ENCODE measurements at regions not wholly inside any gene's neighbourhood (a gene's known extent, or its start where the extent isn't known, plus 50 kb on each side); places are given as distances from the start of the nearest gene placed in this dataset.

GRCh38 chr2:187013058-187013457 is 164.1 kb upstream of the ZSWIM2 start:
- Histone ChIP-seq H3K4me3 (no peak overlapping the region), H3K27me3 (no peaks in the 10 kb centered on the region), H3K9me3 (no peaks in the 10 kb centered on the region), H3K36me3 (no peaks in the 10 kb centered on the region), H3K27ac (no peak overlapping the region), H3K4me1 (no peaks in the 10 kb centered on the region)
- DNase-seq = no peak
- intact Hi-C loops (cut with DNase I) = no loop called here
- 66 to 72% methylated on average over 4 of the region's 4 CpGs for WGBS, 2 donors
- ATAC-seq = no peak
- no peak for TF ChIP-seq CTCF (IDR thresholded peaks at IDR 0.05)

GRCh38 chr2:187011206-187011832 is 162.3 kb upstream of the ZSWIM2 start:
- 85 to 90% methylated on average over 3 of the region's 3 CpGs for WGBS, 2 donors
- Histone ChIP-seq H3K9me3 (no peaks in the 10 kb centered on the region), H3K4me3 (no peak overlapping the region), H3K36me3 (no peaks in the 10 kb centered on the region), H3K27ac (no peak overlapping the region), H3K27me3 (no peaks in the 10 kb centered on the region), H3K4me1 (no peaks in the 10 kb centered on the region)
- DNase-seq (no peak), ATAC-seq (no peak)
- TF ChIP-seq CTCF (IDR thresholded peaks at IDR 0.05) = no peak
- intact Hi-C loops (cut with DNase I) = no loop called here

- H3K36me3 ChIP-seq = no peaks in the 10 kb centered on the region
- no peaks in the 10 kb centered on the region for H3K4me1 ChIP-seq
- DNase-seq (no peak), ATAC-seq (no peak)
- no peak for TF ChIP-seq CTCF (IDR thresholded peaks at IDR 0.05)
- no peaks in the 10 kb centered on the region for H3K27me3 ChIP-seq
- no peak overlapping the region for H3K4me3 ChIP-seq
- intact Hi-C loops (cut with DNase I) = no loop called here
- 93 to 95% methylated on average over 2 of the region's 2 CpGs for WGBS, 2 donors
- no peaks in the 10 kb centered on the region for H3K9me3 ChIP-seq
- H3K27ac ChIP-seq = no peak overlapping the region
Measured at GRCh38 chr2:187009483-187010239, 160.7 kb upstream of the ZSWIM2 start.

- Histone ChIP-seq H3K36me3 (no peaks in the 10 kb centered on the region), H3K4me3 (no peak overlapping the region), H3K4me1 (no peaks in the 10 kb centered on the region), H3K27ac (no peak overlapping the region), H3K9me3 (peaks cover 0 to 2% (median 0%) of the 10 kb centered on the region in 11 donors), H3K27me3 (no peaks in the 10 kb centered on the region)
- ATAC-seq (no peak), DNase-seq (no peak)
- intact Hi-C loops (cut with DNase I) = no loop called here
- no peak for TF ChIP-seq CTCF (IDR thresholded peaks at IDR 0.05)
Measured at GRCh38 chr2:187008111-187008510, 159.1 kb upstream of the ZSWIM2 start.
